GM12878 (cell line): ENCODE measurements at regions not wholly inside any gene's neighbourhood (a gene's known extent, or its start where the extent isn't known, plus 50 kb on each side); places are given as distances from the start of the nearest gene placed in this dataset.

Source experiments
- ATAC-seq: fragments of 200-7000 bp; cut with Tn5 transposase; 3 replicates; pipeline ENCODE4 v1.9.1; 2020; ENCODE audit warnings: mild to moderate bottlenecking, moderate library complexity
- BruUV-seq: library from RNA; stranded (reverse); fragments of 400-500 nt; replicated peaks from 2 replicates; lab custom pipeline; 2021; lab: Mats Ljungman, UMichigan
- CTCF ChIA-PET: fragments of 300-600 bp; sonication (Branson Sonifier 250); formaldehyde crosslinking; extraction: SDS; loops from one replicate; lab custom pipeline; 2021; ENCODE audit warnings: inconsistent platforms; lab: Yijun Ruan, JAX
- POLR2A ChIA-PET: fragments of 350-600 bp; formaldehyde crosslinking; extraction: SDS; loops from one replicate; lab custom pipeline; 2021; ENCODE audit warnings: inconsistent platforms; lab: Charles Lee
- RAD21 ChIA-PET: fragments of 300-600 bp; sonication (Branson Sonifier 250); formaldehyde crosslinking; loops from one replicate; lab custom pipeline; 2023; ENCODE audit warnings: antibody characterized with exemption; ENCODE audit not compliant: unreplicated experiment; lab: Charles Lee
- SMC1A ChIA-PET: fragments of 300-600 bp; sonication (Branson Sonifier 250); formaldehyde crosslinking; loops from one replicate; lab custom pipeline; 2023; ENCODE audit not compliant: unreplicated experiment, uncharacterized antibody; lab: Charles Lee
- DNase-seq: peaks from one replicate; pipeline ENCODE4 v3.0.0-alpha.2; 2011; ENCODE audit warnings: low read depth, low spot score
- FAIRE-seq: peaks from 3 replicates; lab custom pipeline; 2011; peaks lifted over from hg19 to GRCh38; lab: Jason Lieb, UNC
- H2AFZ ChIP-seq: 2 replicates; pipeline ENCODE4 v1.6.0; 2011; ENCODE audit warnings: low read depth, low read length, control low read depth; ENCODE audit not compliant: control insufficient read depth
- H3K27ac ChIP-seq: 2 replicates; pipeline ENCODE4 v1.5.1; 2011; ENCODE audit warnings: control low read depth; ENCODE audit not compliant: control insufficient read depth, insufficient read depth
- H3K27me3 ChIP-seq, 2 experiments: replicated peaks in 1 of 2; 2 replicates each; pipeline versions ENCODE4 v1.6.0 to v1.6.1; 2011; ENCODE audit warnings: low read length in 1 of 2; ENCODE audit not compliant: control insufficient read depth in 2 of 2, insufficient read depth in 2 of 2
- H3K36me3 ChIP-seq, 2 experiments: 2 replicates each; pipeline ENCODE4 v1.5.1; 2011; ENCODE audit warnings: low read length in 1 of 2; ENCODE audit not compliant: control insufficient read depth in 2 of 2, insufficient read depth in 2 of 2
- H3K4me1 ChIP-seq: 2 replicates; pipeline ENCODE4 v1.6.1; 2011; ENCODE audit warnings: mild to moderate bottlenecking, low read length, moderate library complexity, mixed read lengths; ENCODE audit not compliant: control insufficient read depth, insufficient read depth
- H3K4me2 ChIP-seq: 2 replicates; pipeline ENCODE4 v1.6.0; 2011; ENCODE audit warnings: control low read depth; ENCODE audit not compliant: control insufficient read depth, insufficient read depth
- H3K4me3 ChIP-seq: fragments of 200-600 bp; sonication (generic); 2 replicates; pipeline ENCODE4 v1.5.1; 2016
- H3K79me2 ChIP-seq: 2 replicates; pipeline ENCODE4 v1.6.0; 2011; ENCODE audit warnings: low read length; ENCODE audit not compliant: control insufficient read depth, insufficient read depth
- H3K9ac ChIP-seq: 2 replicates; pipeline ENCODE4 v1.8.0; 2011; ENCODE audit warnings: low read length, control low read depth, mixed read lengths; ENCODE audit not compliant: control insufficient read depth, insufficient read depth
- H3K9me3 ChIP-seq: replicated peaks from 3 replicates; pipeline ENCODE4 v1.5.1; 2011; ENCODE audit warnings: mild to moderate bottlenecking, low read length; ENCODE audit not compliant: control insufficient read depth, insufficient read depth
- H4K20me1 ChIP-seq: 2 replicates; pipeline ENCODE4 v1.6.0; 2011; ENCODE audit not compliant: control insufficient read depth, insufficient read depth
- ASH2L ChIP-seq: fragments of 300-600, 200-600 bp; sonication (generic); IDR thresholded peaks from 2 replicates; pipeline ENCODE4 v1.6.1; 2017; ENCODE audit warnings: low read depth, mild to moderate bottlenecking, borderline replicate concordance
- CBX3 ChIP-seq: fragments of 200-600 bp; sonication (generic); IDR thresholded peaks from 2 replicates; pipeline ENCODE4 v1.6.1; 2016; ENCODE audit warnings: low read depth, borderline replicate concordance
- CEBPB ChIP-seq, 2 experiments: fragments of 150-350 bp in 1 of 2; IDR thresholded peaks; 2 replicates each; pipeline ENCODE4 v1.6.1; 2012 to 2014; ENCODE audit warnings: low read depth in 2 of 2, low read length in 2 of 2, borderline replicate concordance in 1 of 2, inconsistent platforms in 1 of 2
- CREB1 ChIP-seq: IDR thresholded peaks from 2 replicates; pipeline ENCODE4 v1.6.1; 2012; ENCODE audit warnings: low read depth, mild to moderate bottlenecking, inconsistent platforms
- EP300 ChIP-seq, 2 experiments: fragments of 150-350 bp in 1 of 2; IDR thresholded peaks; 2 replicates each; pipeline ENCODE4 v1.6.1; 2011 to 2012; ENCODE audit warnings: low read depth in 2 of 2, low read length in 2 of 2, borderline replicate concordance in 1 of 2, improper control_type of control experiment in 1 of 2, inconsistent platforms in 1 of 2; ENCODE audit not compliant: control insufficient read depth in 1 of 2
- IKZF2 ChIP-seq, 2 experiments: fragments of 450-650 bp; IDR thresholded peaks; 2 replicates each; pipeline ENCODE4 v1.6.1; 2017; ENCODE audit warnings: mild to moderate bottlenecking in 2 of 2, moderate library complexity in 2 of 2
- IRF4 ChIP-seq: IDR thresholded peaks from 2 replicates; pipeline ENCODE4 v1.6.1; 2011; ENCODE audit warnings: low read depth, low read length
- MEF2B ChIP-seq: fragments of 450-650 bp; IDR thresholded peaks from 2 replicates; pipeline ENCODE4 v1.6.1; 2018; ENCODE audit warnings: mild to moderate bottlenecking, moderate library complexity; ENCODE audit not compliant: partially characterized antibody, poor library complexity, severe bottlenecking
- MTA3 ChIP-seq: IDR thresholded peaks from 2 replicates; pipeline ENCODE4 v1.6.1; 2012; ENCODE audit warnings: low read length, inconsistent platforms, borderline replicate concordance
- NFYA ChIP-seq: IDR thresholded peaks from 2 replicates; pipeline ENCODE4 v1.6.1; 2011; ENCODE audit warnings: low read depth, mild to moderate bottlenecking, low read length, improper control_type of control experiment, borderline replicate concordance
- POLR2A ChIP-seq: IDR thresholded peaks from 2 replicates; pipeline ENCODE4 v1.6.1; 2011; ENCODE audit warnings: low read depth, mild to moderate bottlenecking, low read length
- RUNX3 ChIP-seq: IDR thresholded peaks from 2 replicates; pipeline ENCODE4 v1.6.1; 2012; ENCODE audit warnings: low read length, inconsistent platforms
- SIX5 ChIP-seq: IDR thresholded peaks from 2 replicates; pipeline ENCODE4 v1.6.1; 2011; ENCODE audit warnings: mild to moderate bottlenecking, low read depth, low read length, moderate library complexity; ENCODE audit not compliant: severe bottlenecking
- SMAD5 ChIP-seq: IDR thresholded peaks from 2 replicates; pipeline ENCODE4 v1.6.1; 2016; ENCODE audit warnings: antibody characterized with exemption, low read depth
- SPI1 ChIP-seq: IDR thresholded peaks from 2 replicates; pipeline ENCODE4 v1.6.1; 2011; ENCODE audit warnings: low read depth, mild to moderate bottlenecking, low read length, moderate library complexity, borderline replicate concordance; ENCODE audit not compliant: insufficient read depth
- STAT1 ChIP-seq: fragments of 450-650 bp; conservative IDR thresholded peaks from 2 replicates; pipeline ENCODE4 v1.6.1; 2014; ENCODE audit warnings: antibody characterized with exemption, mild to moderate bottlenecking
- ZNF217 ChIP-seq: fragments of 450-650 bp; IDR thresholded peaks from 2 replicates; pipeline ENCODE4 v1.6.1; 2017; ENCODE audit warnings: antibody characterized with exemption, mild to moderate bottlenecking
- WGBS: methylation state at CpG from one replicate; pipeline ENCODE4 v1.1.6; 2016; ENCODE audit warnings: low lambda C conversion rate; ENCODE audit not compliant: insufficient replicate concordance, insufficient coverage; ENCODE audit errors: missing lambda C conversion rate; 5-methylcytosine and 5-hydroxymethylcytosine counted together
- in situ Hi-C: fragments of 300-500 bp; cut with MboI; formaldehyde crosslinking; loops from 9 replicates; pipeline ENCODE4 v1.14.3; 2018; ENCODE audit warnings: mixed read lengths
- intact Hi-C: fragments of 100-400 bp; cut with micrococcal nuclease; formaldehyde crosslinking; loops from one replicate; pipeline ENCODE4 v1.14.2; 2022; ENCODE audit not compliant: unreplicated experiment
- TF ChIP-seq, protein P1 (sequence below): fragments of 150-350 bp; IDR thresholded peaks from 2 replicates; pipeline ENCODE4 v1.6.1; 2016; ENCODE audit warnings: low read depth, low read length
- TF ChIP-seq, protein P2 (sequence below): IDR thresholded peaks from 2 replicates; pipeline ENCODE4 v1.6.1; 2012; ENCODE audit warnings: low read length, inconsistent platforms
- TF ChIP-seq, protein P3 (sequence below): IDR thresholded peaks from 2 replicates; pipeline ENCODE4 v1.6.1; 2011; ENCODE audit warnings: low read depth, mild to moderate bottlenecking, low read length, moderate library complexity, borderline replicate concordance; ENCODE audit errors: extremely low read depth

DNA sequence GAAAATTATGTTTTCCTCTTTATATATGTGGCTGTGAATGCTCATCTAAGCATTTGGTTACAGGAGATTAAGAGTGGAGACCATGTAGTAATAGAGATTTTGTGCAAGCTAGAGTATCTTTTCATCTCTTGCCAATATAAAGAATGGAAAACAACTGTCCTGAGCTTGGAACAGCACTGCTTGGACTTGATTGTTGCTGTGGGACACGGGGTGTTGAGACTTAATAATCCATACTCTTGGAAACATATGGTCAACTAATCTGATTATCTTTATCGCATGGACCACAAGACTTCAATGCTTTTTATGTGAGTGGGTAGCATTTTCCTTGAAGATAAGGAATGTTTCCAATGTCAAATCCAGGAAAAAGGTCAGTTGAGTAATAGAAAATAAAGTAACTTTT lies 806.3 kb downstream of the DIPK2A start:
- Histone ChIP-seq H3K27me3 (no peaks in the 10 kb centered on the region), H2AFZ (no peak overlapping the region), H3K4me1 (no peaks in the 10 kb centered on the region), H3K79me2 (no peaks in the 10 kb centered on the region), H4K20me1 (no peaks in the 10 kb centered on the region), H3K36me3 (no peaks in the 10 kb centered on the region), H3K4me2 (no peak overlapping the region), H3K9ac (no peak overlapping the region), H3K27ac (no peak overlapping the region), H3K9me3 (no peaks in the 10 kb centered on the region), H3K4me3 (no peak overlapping the region)
- TF ChIP-seq IKZF2 (IDR thresholded peaks at IDR 0.05) (no peak), IRF4 (no peak), POLR2A (no peak), MTA3 (no peak), ZNF217 (no peak), MEF2B (no peak), SIX5 (no peak), ASH2L (no peak), CEBPB (IDR thresholded peaks at IDR 0.05; ENCODE audit: borderline replicate concordance in 1 of 2, low read depth in 2 of 2, low read length in 2 of 2) (no peak), CBX3 (no peak), CREB1 (no peak), EP300 (IDR thresholded peaks at IDR 0.05; ENCODE audit: borderline replicate concordance in 1 of 2, control insufficient read depth in 1 of 2, low read depth in 2 of 2, low read length in 2 of 2) (no peak), NFYA (no peak), STAT1 (no peak), RUNX3 (no peak), SMAD5 (no peak), SPI1 (no peak)
- TF ChIP-seq, protein P1, sequence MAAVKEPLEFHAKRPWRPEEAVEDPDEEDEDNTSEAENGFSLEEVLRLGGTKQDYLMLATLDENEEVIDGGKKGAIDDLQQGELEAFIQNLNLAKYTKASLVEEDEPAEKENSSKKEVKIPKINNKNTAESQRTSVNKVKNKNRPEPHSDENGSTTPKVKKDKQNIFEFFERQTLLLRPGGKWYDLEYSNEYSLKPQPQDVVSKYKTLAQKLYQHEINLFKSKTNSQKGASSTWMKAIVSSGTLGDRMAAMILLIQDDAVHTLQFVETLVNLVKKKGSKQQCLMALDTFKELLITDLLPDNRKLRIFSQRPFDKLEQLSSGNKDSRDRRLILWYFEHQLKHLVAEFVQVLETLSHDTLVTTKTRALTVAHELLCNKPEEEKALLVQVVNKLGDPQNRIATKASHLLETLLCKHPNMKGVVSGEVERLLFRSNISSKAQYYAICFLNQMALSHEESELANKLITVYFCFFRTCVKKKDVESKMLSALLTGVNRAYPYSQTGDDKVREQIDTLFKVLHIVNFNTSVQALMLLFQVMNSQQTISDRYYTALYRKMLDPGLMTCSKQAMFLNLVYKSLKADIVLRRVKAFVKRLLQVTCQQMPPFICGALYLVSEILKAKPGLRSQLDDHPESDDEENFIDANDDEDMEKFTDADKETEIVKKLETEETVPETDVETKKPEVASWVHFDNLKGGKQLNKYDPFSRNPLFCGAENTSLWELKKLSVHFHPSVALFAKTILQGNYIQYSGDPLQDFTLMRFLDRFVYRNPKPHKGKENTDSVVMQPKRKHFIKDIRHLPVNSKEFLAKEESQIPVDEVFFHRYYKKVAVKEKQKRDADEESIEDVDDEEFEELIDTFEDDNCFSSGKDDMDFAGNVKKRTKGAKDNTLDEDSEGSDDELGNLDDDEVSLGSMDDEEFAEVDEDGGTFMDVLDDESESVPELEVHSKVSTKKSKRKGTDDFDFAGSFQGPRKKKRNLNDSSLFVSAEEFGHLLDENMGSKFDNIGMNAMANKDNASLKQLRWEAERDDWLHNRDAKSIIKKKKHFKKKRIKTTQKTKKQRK: no peak
- TF ChIP-seq, protein P2, sequence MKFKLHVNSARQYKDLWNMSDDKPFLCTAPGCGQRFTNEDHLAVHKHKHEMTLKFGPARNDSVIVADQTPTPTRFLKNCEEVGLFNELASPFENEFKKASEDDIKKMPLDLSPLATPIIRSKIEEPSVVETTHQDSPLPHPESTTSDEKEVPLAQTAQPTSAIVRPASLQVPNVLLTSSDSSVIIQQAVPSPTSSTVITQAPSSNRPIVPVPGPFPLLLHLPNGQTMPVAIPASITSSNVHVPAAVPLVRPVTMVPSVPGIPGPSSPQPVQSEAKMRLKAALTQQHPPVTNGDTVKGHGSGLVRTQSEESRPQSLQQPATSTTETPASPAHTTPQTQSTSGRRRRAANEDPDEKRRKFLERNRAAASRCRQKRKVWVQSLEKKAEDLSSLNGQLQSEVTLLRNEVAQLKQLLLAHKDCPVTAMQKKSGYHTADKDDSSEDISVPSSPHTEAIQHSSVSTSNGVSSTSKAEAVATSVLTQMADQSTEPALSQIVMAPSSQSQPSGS: no peak
- TF ChIP-seq, protein P3, sequence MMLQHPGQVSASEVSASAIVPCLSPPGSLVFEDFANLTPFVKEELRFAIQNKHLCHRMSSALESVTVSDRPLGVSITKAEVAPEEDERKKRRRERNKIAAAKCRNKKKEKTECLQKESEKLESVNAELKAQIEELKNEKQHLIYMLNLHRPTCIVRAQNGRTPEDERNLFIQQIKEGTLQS: no peak
- ATAC-seq (no peak), FAIRE-seq (no peak), DNase-seq (no peak)
- BruUV-seq: no TSS peak
- POLR2A ChIA-PET: no interaction called here
- in situ Hi-C loops: no loop called here
- SMC1A ChIA-PET: no interaction called here
- RAD21 ChIA-PET: no interaction called here
- intact Hi-C loops: loop anchor here (10.0 kb wide), 1 partner anchor 883 kb away; no protein-coding TSS in a partner anchor
- CTCF ChIA-PET: no interaction called here
- WGBS: 42% methylated on average over 2 of the region's 2 CpGs
